SK-N-SH treated with all-trans-retinoic acid at 6 μM for 48 hours (cell line): ENCODE measurements at regions not wholly inside any gene's neighbourhood (a gene's known extent, or its start where the extent isn't known, plus 50 kb on each side); places are given as distances from the start of the nearest gene placed in this dataset.

Experiments used
- ATAC-seq: fragments of 200-7000 bp; cut with Tn5 transposase; 3 replicates; pipeline ENCODE4 v1.9.1; 2020; ENCODE audit warnings: mild to moderate bottlenecking, moderate library complexity
- ARNTL ChIP-seq: fragments of 450-650 bp; formaldehyde crosslinking; IDR thresholded peaks from 2 replicates; pipeline ENCODE4 v1.5.0; 2020; ENCODE audit warnings: low read depth, mild to moderate bottlenecking, moderate library complexity, borderline replicate concordance
- CSDC2 ChIP-seq: fragments of 250-450 bp; sonication (Bioruptor Pico); IDR thresholded peaks from 2 replicates; pipeline ENCODE4 v1.5.0; 2020; ENCODE audit warnings: mild to moderate bottlenecking, moderate library complexity
- ESRRG ChIP-seq: fragments of 250-450 bp; sonication (Bioruptor Pico); IDR thresholded peaks from 2 replicates; pipeline ENCODE4 v1.6.1; 2021; ENCODE audit warnings: mild to moderate bottlenecking
- GLIS3 ChIP-seq: fragments of 250-450 bp; sonication (Bioruptor Pico); IDR thresholded peaks from 2 replicates; pipeline ENCODE4 v1.5.0; 2020; ENCODE audit warnings: mild to moderate bottlenecking, moderate library complexity
- ISL1 ChIP-seq: fragments of 250-450 bp; sonication (Bioruptor Pico); IDR thresholded peaks from 2 replicates; pipeline ENCODE4 v2.1.2; 2022; ENCODE audit warnings: mild to moderate bottlenecking, moderate library complexity
- OSR1 ChIP-seq: fragments of 250-450 bp; sonication (Bioruptor Pico); IDR thresholded peaks from 2 replicates; pipeline ENCODE4 v1.8.0; 2022; ENCODE audit warnings: moderate library complexity, mild to moderate bottlenecking, inconsistent platforms
- PPARA ChIP-seq: fragments of 250-450 bp; sonication (Bioruptor Pico); IDR thresholded peaks from 2 replicates; pipeline ENCODE4 v1.5.0; 2020; ENCODE audit warnings: mild to moderate bottlenecking, borderline replicate concordance
- RARB ChIP-seq: fragments of 250-450 bp; sonication (Bioruptor Pico); IDR thresholded peaks from 2 replicates; pipeline ENCODE4 v1.8.0; 2021; ENCODE audit warnings: mild to moderate bottlenecking, moderate library complexity
- SNAI2 ChIP-seq: fragments of 250-450 bp; sonication (Bioruptor Pico); IDR thresholded peaks from 2 replicates; pipeline ENCODE4 v1.5.0; 2020; ENCODE audit warnings: mild to moderate bottlenecking, moderate library complexity
- TCF4 ChIP-seq: fragments of 250-450 bp; sonication (Bioruptor Pico); IDR thresholded peaks from 2 replicates; pipeline ENCODE4 v1.8.0; 2021; ENCODE audit warnings: mild to moderate bottlenecking, moderate library complexity, borderline replicate concordance
- TOX ChIP-seq: fragments of 250-450 bp; sonication (Bioruptor Pico); IDR thresholded peaks from 2 replicates; pipeline ENCODE4 v1.8.0; 2021; ENCODE audit warnings: mild to moderate bottlenecking, moderate library complexity, borderline replicate concordance
- ZC3H10 ChIP-seq: fragments of 250-450 bp; sonication (Bioruptor Pico); IDR thresholded peaks from 2 replicates; pipeline ENCODE4 v1.5.1; 2021; ENCODE audit warnings: mild to moderate bottlenecking, moderate library complexity
- ZFP3 ChIP-seq: fragments of 250-450 bp; sonication (Bioruptor Pico); IDR thresholded peaks from 2 replicates; pipeline ENCODE4 v1.5.0; 2020; ENCODE audit warnings: mild to moderate bottlenecking, moderate library complexity
- ZFP30 ChIP-seq: fragments of 450-650 bp; formaldehyde crosslinking; IDR thresholded peaks from 2 replicates; pipeline ENCODE4 v1.5.0; 2022; ENCODE audit warnings: mild to moderate bottlenecking, moderate library complexity
- ZNF565 ChIP-seq: fragments of 450-650 bp; formaldehyde crosslinking; conservative IDR thresholded peaks from 2 replicates; pipeline ENCODE4 v1.5.0; 2020; ENCODE audit warnings: low read depth, mild to moderate bottlenecking, moderate library complexity
- ZNF70 ChIP-seq: fragments of 450-650 bp; formaldehyde crosslinking; IDR thresholded peaks from 2 replicates; pipeline ENCODE4 v1.5.0; 2020; ENCODE audit warnings: mild to moderate bottlenecking, moderate library complexity
- ZNF8 ChIP-seq: fragments of 450-650 bp; formaldehyde crosslinking; IDR thresholded peaks from 2 replicates; pipeline ENCODE4 v1.5.0; 2020; ENCODE audit warnings: mild to moderate bottlenecking, moderate library complexity
- TF ChIP-seq, protein P1 (sequence below): fragments of 250-450 bp; sonication (Bioruptor Pico); IDR thresholded peaks from 2 replicates; pipeline ENCODE4 v1.5.0; 2020; ENCODE audit warnings: mild to moderate bottlenecking, moderate library complexity
- TF ChIP-seq, protein P2 (sequence below): fragments of 250-450 bp; sonication (Bioruptor Pico); IDR thresholded peaks from 2 replicates; pipeline ENCODE4 v1.5.1; 2021; ENCODE audit warnings: mild to moderate bottlenecking, moderate library complexity
- TF ChIP-seq, protein P3 (sequence below): fragments of 250-450 bp; sonication (Bioruptor Pico); IDR thresholded peaks from 2 replicates; pipeline ENCODE4 v1.8.0; 2020; ENCODE audit warnings: mild to moderate bottlenecking, moderate library complexity, borderline replicate concordance
- TF ChIP-seq, protein P4 (sequence below): fragments of 250-450 bp; sonication (Bioruptor Pico); IDR thresholded peaks from 2 replicates; pipeline ENCODE4 v1.8.0; 2021; ENCODE audit warnings: low read depth, mild to moderate bottlenecking, moderate library complexity, borderline replicate concordance

DNA sequence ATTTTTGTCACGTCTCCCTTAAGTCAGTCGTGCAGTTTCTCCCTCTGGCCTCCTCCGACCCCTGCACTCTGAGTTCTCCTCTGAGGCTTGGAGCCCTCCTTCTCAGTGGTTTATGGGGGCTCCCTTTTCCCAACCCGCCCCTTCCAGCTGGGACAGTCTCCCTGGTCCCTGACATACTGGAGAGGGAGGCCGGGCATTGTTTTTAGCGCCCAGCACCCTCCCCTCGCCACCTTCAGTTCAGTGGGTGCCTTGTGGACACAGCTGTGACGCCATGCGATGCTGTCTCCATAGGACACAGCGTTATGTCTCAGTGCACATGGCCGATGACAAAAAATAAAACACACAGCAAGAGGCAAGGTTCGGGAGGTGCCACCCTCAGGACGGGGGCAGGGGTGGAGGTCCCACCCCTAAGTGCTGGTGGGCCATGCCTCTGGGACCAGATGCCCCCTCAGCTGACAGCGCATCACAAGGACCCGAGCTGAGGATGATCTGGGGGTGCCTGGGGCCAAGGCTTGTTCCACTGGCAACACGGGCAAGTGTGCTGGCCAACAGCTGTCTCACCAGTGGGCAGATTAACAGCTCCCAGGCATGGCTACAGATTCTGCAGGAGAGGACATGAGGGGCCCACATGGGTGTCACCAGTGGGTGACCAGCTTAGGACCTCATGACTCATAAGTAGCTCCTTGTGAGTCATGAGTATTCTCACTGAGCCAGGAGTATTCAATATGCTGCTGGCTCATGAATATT is 81.6 kb downstream of the PLXNA1 start:
- peak; percentile 61 for ATAC-seq
- TF ChIP-seq, protein P1, sequence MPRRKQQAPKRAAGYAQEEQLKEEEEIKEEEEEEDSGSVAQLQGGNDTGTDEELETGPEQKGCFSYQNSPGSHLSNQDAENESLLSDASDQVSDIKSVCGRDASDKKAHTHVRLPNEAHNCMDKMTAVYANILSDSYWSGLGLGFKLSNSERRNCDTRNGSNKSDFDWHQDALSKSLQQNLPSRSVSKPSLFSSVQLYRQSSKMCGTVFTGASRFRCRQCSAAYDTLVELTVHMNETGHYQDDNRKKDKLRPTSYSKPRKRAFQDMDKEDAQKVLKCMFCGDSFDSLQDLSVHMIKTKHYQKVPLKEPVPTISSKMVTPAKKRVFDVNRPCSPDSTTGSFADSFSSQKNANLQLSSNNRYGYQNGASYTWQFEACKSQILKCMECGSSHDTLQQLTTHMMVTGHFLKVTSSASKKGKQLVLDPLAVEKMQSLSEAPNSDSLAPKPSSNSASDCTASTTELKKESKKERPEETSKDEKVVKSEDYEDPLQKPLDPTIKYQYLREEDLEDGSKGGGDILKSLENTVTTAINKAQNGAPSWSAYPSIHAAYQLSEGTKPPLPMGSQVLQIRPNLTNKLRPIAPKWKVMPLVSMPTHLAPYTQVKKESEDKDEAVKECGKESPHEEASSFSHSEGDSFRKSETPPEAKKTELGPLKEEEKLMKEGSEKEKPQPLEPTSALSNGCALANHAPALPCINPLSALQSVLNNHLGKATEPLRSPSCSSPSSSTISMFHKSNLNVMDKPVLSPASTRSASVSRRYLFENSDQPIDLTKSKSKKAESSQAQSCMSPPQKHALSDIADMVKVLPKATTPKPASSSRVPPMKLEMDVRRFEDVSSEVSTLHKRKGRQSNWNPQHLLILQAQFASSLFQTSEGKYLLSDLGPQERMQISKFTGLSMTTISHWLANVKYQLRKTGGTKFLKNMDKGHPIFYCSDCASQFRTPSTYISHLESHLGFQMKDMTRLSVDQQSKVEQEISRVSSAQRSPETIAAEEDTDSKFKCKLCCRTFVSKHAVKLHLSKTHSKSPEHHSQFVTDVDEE (CRISPR knock-in tag) = no peak
- TF ChIP-seq ZC3H10 (CRISPR knock-in tag) (no peak), CSDC2 (no peak), RARB (CRISPR knock-in tag) (no peak), SNAI2 (CRISPR knock-in tag) (no peak)

DNA sequence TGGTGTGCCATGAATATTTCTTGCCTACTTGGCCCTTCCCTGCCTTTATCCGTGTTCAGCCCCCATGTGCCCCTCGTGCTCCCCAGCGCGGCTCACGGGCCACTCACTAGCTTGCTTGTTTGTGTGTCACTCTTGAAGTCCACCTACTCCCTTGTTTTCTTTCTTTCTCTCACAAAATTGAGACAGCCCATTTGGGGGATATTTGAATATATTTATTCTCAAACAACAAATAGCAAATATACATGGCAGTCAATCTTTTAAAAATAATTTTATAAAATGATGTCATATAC is 82.2 kb downstream of the PLXNA1 start:
- ATAC-seq = no peak
- TF ChIP-seq, protein P2, sequence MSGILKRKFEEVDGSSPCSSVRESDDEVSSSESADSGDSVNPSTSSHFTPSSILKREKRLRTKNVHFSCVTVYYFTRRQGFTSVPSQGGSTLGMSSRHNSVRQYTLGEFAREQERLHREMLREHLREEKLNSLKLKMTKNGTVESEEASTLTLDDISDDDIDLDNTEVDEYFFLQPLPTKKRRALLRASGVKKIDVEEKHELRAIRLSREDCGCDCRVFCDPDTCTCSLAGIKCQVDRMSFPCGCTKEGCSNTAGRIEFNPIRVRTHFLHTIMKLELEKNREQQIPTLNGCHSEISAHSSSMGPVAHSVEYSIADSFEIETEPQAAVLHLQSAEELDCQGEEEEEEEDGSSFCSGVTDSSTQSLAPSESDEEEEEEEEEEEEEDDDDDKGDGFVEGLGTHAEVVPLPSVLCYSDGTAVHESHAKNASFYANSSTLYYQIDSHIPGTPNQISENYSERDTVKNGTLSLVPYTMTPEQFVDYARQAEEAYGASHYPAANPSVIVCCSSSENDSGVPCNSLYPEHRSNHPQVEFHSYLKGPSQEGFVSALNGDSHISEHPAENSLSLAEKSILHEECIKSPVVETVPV = no peak
- TF ChIP-seq RARB (CRISPR knock-in tag) = no peak
- TF ChIP-seq ZNF565 = no peak
- TF ChIP-seq ZNF70 (CRISPR knock-in tag) = no peak
- no peak for TF ChIP-seq TCF4 (CRISPR knock-in tag)
- TF ChIP-seq ARNTL (CRISPR knock-in tag) = no peak
- TF ChIP-seq ISL1 (CRISPR knock-in tag) = no peak
- TF ChIP-seq, protein P3, sequence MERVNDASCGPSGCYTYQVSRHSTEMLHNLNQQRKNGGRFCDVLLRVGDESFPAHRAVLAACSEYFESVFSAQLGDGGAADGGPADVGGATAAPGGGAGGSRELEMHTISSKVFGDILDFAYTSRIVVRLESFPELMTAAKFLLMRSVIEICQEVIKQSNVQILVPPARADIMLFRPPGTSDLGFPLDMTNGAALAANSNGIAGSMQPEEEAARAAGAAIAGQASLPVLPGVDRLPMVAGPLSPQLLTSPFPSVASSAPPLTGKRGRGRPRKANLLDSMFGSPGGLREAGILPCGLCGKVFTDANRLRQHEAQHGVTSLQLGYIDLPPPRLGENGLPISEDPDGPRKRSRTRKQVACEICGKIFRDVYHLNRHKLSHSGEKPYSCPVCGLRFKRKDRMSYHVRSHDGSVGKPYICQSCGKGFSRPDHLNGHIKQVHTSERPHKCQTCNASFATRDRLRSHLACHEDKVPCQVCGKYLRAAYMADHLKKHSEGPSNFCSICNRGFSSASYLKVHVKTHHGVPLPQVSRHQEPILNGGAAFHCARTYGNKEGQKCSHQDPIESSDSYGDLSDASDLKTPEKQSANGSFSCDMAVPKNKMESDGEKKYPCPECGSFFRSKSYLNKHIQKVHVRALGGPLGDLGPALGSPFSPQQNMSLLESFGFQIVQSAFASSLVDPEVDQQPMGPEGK (CRISPR knock-in tag) = no peak
- TF ChIP-seq ZNF8 (CRISPR knock-in tag) = no peak
- TF ChIP-seq, protein P4, sequence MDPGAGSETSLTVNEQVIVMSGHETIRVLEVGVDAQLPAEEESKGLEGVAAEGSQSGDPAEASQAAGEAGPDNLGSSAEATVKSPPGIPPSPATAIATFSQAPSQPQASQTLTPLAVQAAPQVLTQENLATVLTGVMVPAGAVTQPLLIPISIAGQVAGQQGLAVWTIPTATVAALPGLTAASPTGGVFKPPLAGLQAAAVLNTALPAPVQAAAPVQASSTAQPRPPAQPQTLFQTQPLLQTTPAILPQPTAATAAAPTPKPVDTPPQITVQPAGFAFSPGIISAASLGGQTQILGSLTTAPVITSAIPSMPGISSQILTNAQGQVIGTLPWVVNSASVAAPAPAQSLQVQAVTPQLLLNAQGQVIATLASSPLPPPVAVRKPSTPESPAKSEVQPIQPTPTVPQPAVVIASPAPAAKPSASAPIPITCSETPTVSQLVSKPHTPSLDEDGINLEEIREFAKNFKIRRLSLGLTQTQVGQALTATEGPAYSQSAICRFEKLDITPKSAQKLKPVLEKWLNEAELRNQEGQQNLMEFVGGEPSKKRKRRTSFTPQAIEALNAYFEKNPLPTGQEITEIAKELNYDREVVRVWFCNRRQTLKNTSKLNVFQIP (CRISPR knock-in tag) = no peak
- no peak for TF ChIP-seq ESRRG (CRISPR knock-in tag)
- TF ChIP-seq GLIS3 (CRISPR knock-in tag) = no peak
- no peak for TF ChIP-seq ZFP30 (CRISPR knock-in tag)
- TF ChIP-seq ZFP3 = no peak
- TF ChIP-seq CSDC2 = no peak
- TF ChIP-seq, protein P1 (CRISPR knock-in tag) = no peak
- TF ChIP-seq, all 23 proteins: peak for 0

DNA sequence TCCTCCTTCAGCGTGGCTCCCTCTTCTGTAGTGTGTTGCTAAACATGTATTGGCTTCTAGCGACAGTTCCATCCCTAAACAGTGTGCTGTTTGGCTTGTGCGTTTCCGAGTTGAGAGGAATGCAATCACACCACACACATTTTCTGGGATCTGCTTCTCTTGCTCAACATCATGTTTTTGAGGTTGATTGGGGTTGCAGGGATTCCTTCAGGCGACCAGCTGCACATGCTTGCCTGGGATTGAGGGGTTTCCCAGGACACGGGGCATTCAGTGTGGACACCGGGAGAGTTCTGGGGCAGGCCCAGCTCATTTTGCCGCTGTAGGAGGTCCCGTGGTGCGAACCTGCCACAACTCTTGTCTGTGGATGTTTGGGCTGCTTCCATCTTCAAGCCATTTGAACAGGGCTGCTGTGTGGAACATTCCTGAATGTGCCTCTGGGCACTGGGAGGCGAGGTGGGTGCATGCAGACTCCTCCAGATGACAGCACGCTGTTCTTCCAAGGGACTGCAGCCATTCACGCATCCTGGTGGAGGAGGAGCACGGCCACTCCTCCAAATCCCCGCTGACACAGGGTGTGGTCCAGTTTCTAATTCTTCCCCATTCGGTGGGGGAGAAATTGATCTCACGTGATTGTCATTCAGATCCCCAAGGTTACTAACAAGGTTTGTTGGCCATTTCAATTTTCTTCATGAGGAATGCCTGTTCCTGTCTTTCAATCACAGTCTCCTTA is 82.8 kb downstream of the PLXNA1 start:
- ATAC-seq = no peak
- no peak for TF ChIP-seq ZFP3
- TF ChIP-seq TOX (CRISPR knock-in tag) = no peak
- TF ChIP-seq, protein P3 (CRISPR knock-in tag) = no peak
- TF ChIP-seq PPARA = no peak
- no peak for TF ChIP-seq ESRRG (CRISPR knock-in tag)
- TF ChIP-seq, protein P4 (CRISPR knock-in tag) = no peak
- TF ChIP-seq OSR1 = no peak
- TF ChIP-seq, protein P2 = no peak
